Mesenchymal stem cell (in vitro differentiated cells and primary cell): ENCODE measurements at regions not wholly inside any gene's neighbourhood (a gene's known extent, or its start where the extent isn't known, plus 50 kb on each side); places are given as distances from the start of the nearest gene placed in this dataset.

Source experiments
- DNase-seq: peaks from one replicate; pipeline ENCODE4 v3.0.0-alpha.2; 2013
- H2AFZ ChIP-seq: one replicate; pipeline ENCODE4 v1.6.1; 2013; ENCODE audit warnings: low read depth, mild to moderate bottlenecking, control low read depth, inconsistent platforms, low read length, moderate library complexity
- H2AK5ac ChIP-seq: 2 replicates; pipeline ENCODE4 v1.6.1; 2013; ENCODE audit warnings: low read length, moderate library complexity, mild to moderate bottlenecking, inconsistent platforms; ENCODE audit not compliant: severe bottlenecking
- H2BK120ac ChIP-seq: one replicate; pipeline ENCODE4 v1.6.1; 2013; ENCODE audit warnings: low read depth, mild to moderate bottlenecking, inconsistent platforms, low read length, moderate library complexity
- H2BK12ac ChIP-seq, 2 experiments: one replicate each; pipeline ENCODE4 v1.6.1; 2013; ENCODE audit warnings: inconsistent platforms in 2 of 2, low read length in 2 of 2, mild to moderate bottlenecking in 2 of 2, moderate library complexity in 2 of 2, control low read depth in 1 of 2
- H2BK15ac ChIP-seq: one replicate; pipeline ENCODE4 v1.6.1; 2013; ENCODE audit warnings: mild to moderate bottlenecking, low read depth, inconsistent platforms; ENCODE audit not compliant: poor library complexity, severe bottlenecking
- H2BK5ac ChIP-seq: 2 replicates; pipeline ENCODE4 v1.6.1; 2013; ENCODE audit warnings: low read depth, mild to moderate bottlenecking, low read length, control low read depth, inconsistent platforms; ENCODE audit not compliant: poor library complexity, severe bottlenecking
- H3K14ac ChIP-seq, 2 experiments: one replicate each; pipeline ENCODE4 v1.6.1; 2013; ENCODE audit warnings: inconsistent platforms in 2 of 2, low read length in 2 of 2, control low read depth in 1 of 2, mild to moderate bottlenecking in 1 of 2, moderate library complexity in 1 of 2
- H3K18ac ChIP-seq, 2 experiments: one replicate each; pipeline ENCODE4 v1.6.1; 2013; ENCODE audit warnings: inconsistent platforms in 2 of 2, low read length in 2 of 2, control low read depth in 1 of 2, low read depth in 1 of 2, mild to moderate bottlenecking in 1 of 2
- H3K23ac ChIP-seq, 2 experiments: one replicate each; pipeline ENCODE4 v1.6.1; 2013; ENCODE audit warnings: inconsistent platforms in 2 of 2, low read length in 2 of 2, mild to moderate bottlenecking in 2 of 2, moderate library complexity in 2 of 2, control low read depth in 1 of 2
- H3K27ac ChIP-seq: 2 replicates; pipeline ENCODE4 v1.5.1; 2013; ENCODE audit warnings: mild to moderate bottlenecking, moderate library complexity, low read length, control low read depth, inconsistent platforms; ENCODE audit not compliant: poor library complexity, severe bottlenecking
- H3K27me3 ChIP-seq, 2 experiments: 2 replicates each; pipeline versions ENCODE4 v1.6.1 to v1.7.0; 2013; ENCODE audit warnings: low read length in 2 of 2, mild to moderate bottlenecking in 2 of 2, moderate library complexity in 2 of 2, control low read depth in 1 of 2, inconsistent platforms in 1 of 2; ENCODE audit not compliant: control insufficient read depth in 1 of 2, insufficient read depth in 1 of 2
- H3K36me3 ChIP-seq, 2 experiments: 2 replicates each; pipeline versions ENCODE4 v1.6.1 to v1.7.0; 2013; ENCODE audit warnings: low read length in 2 of 2, control low read depth in 1 of 2, inconsistent platforms in 1 of 2, low read depth in 1 of 2, mild to moderate bottlenecking in 1 of 2; ENCODE audit not compliant: insufficient read depth in 2 of 2, control insufficient read depth in 1 of 2
- H3K4ac ChIP-seq, 2 experiments: one replicate each; pipeline ENCODE4 v1.6.1; 2013; ENCODE audit warnings: inconsistent platforms in 2 of 2, low read length in 2 of 2, mild to moderate bottlenecking in 2 of 2, moderate library complexity in 2 of 2, control low read depth in 1 of 2, low read depth in 1 of 2
- H3K4me1 ChIP-seq: 2 replicates; pipeline ENCODE4 v1.6.1; 2013; ENCODE audit warnings: low read depth, low read length, control low read depth; ENCODE audit not compliant: control insufficient read depth, insufficient read depth
- H3K4me2 ChIP-seq: 2 replicates; pipeline ENCODE4 v1.6.1; 2013; ENCODE audit warnings: low read length, mild to moderate bottlenecking, inconsistent platforms; ENCODE audit not compliant: poor library complexity, severe bottlenecking
- H3K4me3 ChIP-seq, 2 experiments: 2 replicates each; pipeline versions ENCODE4 v1.5.1 to v1.7.0; 2013; ENCODE audit warnings: low read length in 2 of 2, mild to moderate bottlenecking in 2 of 2, control low read depth in 1 of 2, low read depth in 1 of 2; ENCODE audit not compliant: insufficient read depth in 1 of 2
- H3K79me1 ChIP-seq: replicated peaks from 2 replicates; pipeline ENCODE4 v1.6.1; 2013; ENCODE audit warnings: mild to moderate bottlenecking, control low read depth, low read length, inconsistent platforms; ENCODE audit not compliant: poor library complexity, severe bottlenecking
- H3K9ac ChIP-seq: 2 replicates; pipeline ENCODE4 v1.7.0; 2013; ENCODE audit warnings: mild to moderate bottlenecking, low read length, moderate library complexity
- H3K9me3 ChIP-seq: 2 replicates; pipeline ENCODE4 v1.7.0; 2013; ENCODE audit warnings: mild to moderate bottlenecking, low read length; ENCODE audit not compliant: control insufficient read depth
- H4K8ac ChIP-seq: one replicate; pipeline ENCODE4 v1.6.1; 2013; ENCODE audit warnings: inconsistent platforms, mild to moderate bottlenecking, low read length, moderate library complexity
- H4K91ac ChIP-seq: one replicate; pipeline ENCODE4 v1.6.1; 2013; ENCODE audit warnings: mild to moderate bottlenecking, low read length, inconsistent platforms
- WGBS: methylation state at CpG from one replicate; pipeline ENCODE4 v1.1.7; 2013; ENCODE audit warnings: mixed read lengths; 5-methylcytosine and 5-hydroxymethylcytosine counted together

DNA sequence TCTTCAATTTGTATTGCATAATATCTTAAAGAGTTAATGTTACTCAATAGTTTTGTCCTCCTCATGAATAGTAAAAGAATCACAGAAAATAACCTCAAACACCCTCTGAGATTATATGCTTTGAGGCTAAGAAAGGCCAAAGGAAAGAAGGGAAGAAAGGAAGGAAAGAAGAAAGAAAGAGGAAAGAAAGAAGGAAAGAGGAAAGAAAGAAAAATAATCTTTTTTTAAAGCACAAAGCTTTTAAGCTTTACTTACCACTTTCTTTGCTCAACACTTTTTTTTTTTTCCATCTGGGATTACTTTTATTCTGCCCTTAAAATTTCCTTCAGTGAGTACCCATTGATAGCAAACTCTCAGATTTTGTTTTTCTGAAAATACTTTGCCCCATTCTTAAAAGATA, 369.1 kb downstream of the FGF9 start:
- no peak overlapping the region for H3K9ac ChIP-seq
- H3K27ac ChIP-seq, result no peak overlapping the region
- H3K4me2 ChIP-seq, result no peak overlapping the region
- peaks cover 4% of the 10 kb centered on the region for H3K9me3 ChIP-seq
- no peak overlapping the region for H3K4ac ChIP-seq
- no peaks in the 10 kb centered on the region for H3K36me3 ChIP-seq
- no peak overlapping the region for H4K8ac ChIP-seq
- no peak overlapping the region for H2BK120ac ChIP-seq
- H2AFZ ChIP-seq, result no peak overlapping the region
- no peak overlapping the region for H2AK5ac ChIP-seq
- H4K91ac ChIP-seq, result no peak overlapping the region
- no peak overlapping the region for H2BK15ac ChIP-seq
- H3K79me1 ChIP-seq, result peaks cover 3% of the 10 kb centered on the region
- H3K27me3 ChIP-seq, result no peaks in the 10 kb centered on the region
- no peak overlapping the region for H3K18ac ChIP-seq
- no peak overlapping the region for H2BK5ac ChIP-seq
- H2BK12ac ChIP-seq, result no peak overlapping the region
- H3K23ac ChIP-seq, result no peak overlapping the region
- no peak overlapping the region for H3K4me3 ChIP-seq
- no peak overlapping the region for H3K14ac ChIP-seq
- DNase-seq, result no peak
- peaks cover 2% of the 10 kb centered on the region for H3K4me1 ChIP-seq

DNA sequence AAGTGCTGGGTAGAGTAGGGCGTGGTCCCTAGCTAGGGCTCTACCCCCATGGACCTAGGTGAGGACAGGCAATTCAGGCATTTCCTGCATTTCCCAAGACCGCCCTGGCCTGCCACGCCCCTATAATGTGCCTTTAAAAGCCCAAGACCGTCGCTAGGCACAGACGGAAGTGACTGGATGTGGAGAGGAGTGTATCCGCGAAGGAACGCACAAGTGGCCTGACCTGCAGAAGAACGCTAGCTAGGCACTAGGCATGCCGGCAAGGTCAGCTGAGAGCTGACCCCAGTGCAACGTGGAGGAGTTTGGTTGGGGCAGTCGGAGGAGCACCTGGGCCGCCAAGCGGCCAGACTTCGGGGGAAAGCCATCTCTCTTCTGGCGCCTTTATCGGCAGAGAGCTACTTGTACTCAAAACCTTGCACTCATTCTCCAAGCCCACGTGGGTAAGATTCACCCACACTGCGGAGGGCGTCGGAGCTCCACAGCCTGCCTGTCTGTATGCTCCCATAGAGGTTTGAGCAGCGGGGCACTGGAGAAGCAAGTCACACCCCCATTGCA, 370.0 kb downstream of the FGF9 start:
- H3K14ac ChIP-seq, result no peak overlapping the region
- H3K9ac ChIP-seq, result no peak overlapping the region
- no peak overlapping the region for H2BK12ac ChIP-seq
- H4K8ac ChIP-seq, result no peak overlapping the region
- no peak overlapping the region for H3K4ac ChIP-seq
- H3K4me2 ChIP-seq, result peak overlapping the region; percentile 30
- peaks cover 4% of the 10 kb centered on the region for H3K9me3 ChIP-seq
- H3K4me3 ChIP-seq, result peak overlapping the region in 1 of 2 experiments; percentile 54
- no peaks in the 10 kb centered on the region for H3K27me3 ChIP-seq
- DNase-seq, result peak; percentile 48
- no peak overlapping the region for H3K23ac ChIP-seq
- no peak overlapping the region for H2BK120ac ChIP-seq
- H2AK5ac ChIP-seq, result no peak overlapping the region
- WGBS, result 33% methylated on average over 23 of the region's 23 CpGs
- H3K36me3 ChIP-seq, result no peaks in the 10 kb centered on the region
- no peak overlapping the region for H4K91ac ChIP-seq
- H3K18ac ChIP-seq, result no peak overlapping the region
- peaks cover 3% of the 10 kb centered on the region for H3K79me1 ChIP-seq
- no peak overlapping the region for H2BK15ac ChIP-seq
- H3K4me1 ChIP-seq, result peaks cover 2% of the 10 kb centered on the region
- H2AFZ ChIP-seq, result no peak overlapping the region
- no peak overlapping the region for H3K27ac ChIP-seq
- H2BK5ac ChIP-seq, result no peak overlapping the region

DNA sequence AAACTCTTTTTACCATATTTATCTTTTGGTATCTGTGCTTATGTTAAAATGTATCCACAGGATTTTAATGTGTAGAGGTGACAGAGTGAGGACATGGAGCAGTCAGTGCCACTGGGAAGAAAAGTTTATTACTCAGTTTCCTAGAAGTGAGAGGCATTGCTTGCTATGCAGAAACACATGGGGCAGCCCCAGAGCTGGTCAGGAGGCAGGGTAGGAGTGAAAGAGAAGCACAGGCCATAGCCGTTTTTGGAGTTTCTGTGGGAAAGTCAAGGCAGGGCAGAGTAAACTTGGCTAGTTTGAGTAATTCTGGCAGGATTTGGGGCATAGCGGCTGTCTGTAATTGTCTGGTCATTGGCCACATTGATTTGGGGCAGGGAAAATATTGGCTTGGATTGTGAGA, 370.9 kb downstream of the FGF9 start:
- Histone ChIP-seq H2AK5ac (no peak overlapping the region), H3K79me1 (peaks cover 6% of the 10 kb centered on the region), H2BK12ac (no peak overlapping the region), H3K27ac (no peak overlapping the region), H3K23ac (no peak overlapping the region), H3K4me1 (peaks cover 2% of the 10 kb centered on the region), H3K4me3 (no peak overlapping the region), H2BK15ac (no peak overlapping the region), H3K18ac (no peak overlapping the region), H3K36me3 (no peaks in the 10 kb centered on the region), H4K8ac (no peak overlapping the region), H2BK5ac (no peak overlapping the region), H2AFZ (no peak overlapping the region), H4K91ac (no peak overlapping the region), H3K9ac (no peak overlapping the region), H3K27me3 (no peaks in the 10 kb centered on the region), H3K14ac (no peak overlapping the region), H2BK120ac (no peak overlapping the region), H3K9me3 (peaks cover 4% of the 10 kb centered on the region), H3K4me2 (peak overlapping the region; percentile 42), H3K4ac (no peak overlapping the region)
- DNase-seq, result no peak
- WGBS, result 57% methylated on average over 2 of the region's 2 CpGs

DNA sequence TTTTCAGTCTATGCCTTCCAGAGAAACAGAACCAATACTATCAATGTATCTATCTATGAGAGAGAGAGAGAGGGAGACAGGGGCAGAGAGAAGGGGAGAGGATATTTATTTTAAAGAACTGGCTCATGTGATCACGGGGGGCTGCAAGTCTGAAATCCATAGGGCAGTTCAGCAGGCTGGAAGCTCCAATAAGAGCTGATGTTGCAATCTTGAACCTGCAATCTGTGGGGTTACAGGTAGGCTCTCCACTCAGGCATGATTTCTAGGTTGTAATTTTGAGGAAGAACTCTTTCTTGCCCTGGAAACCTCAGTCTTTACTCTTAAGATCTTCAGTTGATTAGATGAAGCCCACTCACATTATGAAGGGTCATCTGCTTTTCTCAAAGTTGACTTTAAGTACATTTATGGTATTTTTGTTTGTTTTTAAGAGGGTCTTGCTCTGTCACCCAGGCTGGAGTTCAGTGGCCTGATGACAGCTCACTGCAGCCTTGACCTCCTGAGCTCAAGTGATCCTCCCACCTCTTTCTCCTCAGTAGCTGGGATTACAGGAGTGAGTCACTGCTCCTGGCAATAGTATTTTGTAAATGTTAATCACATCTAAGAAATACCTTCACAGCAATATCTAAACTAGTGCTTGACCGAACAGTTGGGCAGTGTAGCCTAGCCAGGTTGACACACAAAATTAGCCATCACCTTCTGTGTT, 376.4 kb downstream of the FGF9 start:
- Histone ChIP-seq H2BK120ac (no peak overlapping the region), H3K4me1 (no peaks in the 10 kb centered on the region), H3K4me3 (no peak overlapping the region), H2BK12ac (no peak overlapping the region), H3K18ac (no peak overlapping the region), H3K79me1 (peaks cover 15% of the 10 kb centered on the region), H3K14ac (no peak overlapping the region), H3K4me2 (no peak overlapping the region), H2AFZ (no peak overlapping the region), H2AK5ac (no peak overlapping the region), H3K27ac (no peak overlapping the region), H3K23ac (no peak overlapping the region), H3K9ac (no peak overlapping the region), H3K4ac (no peak overlapping the region), H3K9me3 (no peaks in the 10 kb centered on the region), H4K8ac (no peak overlapping the region), H3K27me3 (no peaks in the 10 kb centered on the region), H2BK15ac (no peak overlapping the region), H4K91ac (no peak overlapping the region), H3K36me3 (no peaks in the 10 kb centered on the region), H2BK5ac (no peak overlapping the region)
- DNase-seq, result peak; percentile 21
- 85% methylated on average over 2 of the region's 2 CpGs for WGBS
